GM12878 (cell line): ENCODE measurements at regions not wholly inside any gene's neighbourhood (a gene's known extent, or its start where the extent isn't known, plus 50 kb on each side); places are given as distances from the start of the nearest gene placed in this dataset.

ENCODE experiments used
- ASH2L ChIP-seq: fragments of 300-600, 200-600 bp; sonication (generic); IDR thresholded peaks from 2 replicates; pipeline ENCODE4 v1.6.1; 2017; ENCODE audit warnings: low read depth, mild to moderate bottlenecking, borderline replicate concordance
- CREB1 ChIP-seq: IDR thresholded peaks from 2 replicates; pipeline ENCODE4 v1.6.1; 2012; ENCODE audit warnings: low read depth, mild to moderate bottlenecking, inconsistent platforms
- GATAD2B ChIP-seq: fragments of 450-650 bp; conservative IDR thresholded peaks from 2 replicates; pipeline ENCODE4 v1.6.1; 2017; ENCODE audit warnings: low read depth, mild to moderate bottlenecking, moderate library complexity
- JUNB ChIP-seq: IDR thresholded peaks from 2 replicates; pipeline ENCODE4 v1.6.1; 2016; ENCODE audit warnings: antibody characterized with exemption, mild to moderate bottlenecking
- MTA3 ChIP-seq: IDR thresholded peaks from 2 replicates; pipeline ENCODE4 v1.6.1; 2012; ENCODE audit warnings: low read length, inconsistent platforms, borderline replicate concordance
- NFYB ChIP-seq: IDR thresholded peaks from 2 replicates; pipeline ENCODE4 v1.6.1; 2011; ENCODE audit warnings: low read depth, mild to moderate bottlenecking, low read length, improper control_type of control experiment, moderate library complexity; ENCODE audit not compliant: insufficient read depth
- NR2F1 ChIP-seq: fragments of 450-650 bp; conservative IDR thresholded peaks from 2 replicates; pipeline ENCODE4 v1.6.1; 2017; ENCODE audit warnings: mild to moderate bottlenecking
- RUNX3 ChIP-seq: IDR thresholded peaks from 2 replicates; pipeline ENCODE4 v1.6.1; 2012; ENCODE audit warnings: low read length, inconsistent platforms
- YBX1 ChIP-seq: fragments of 450-650 bp; IDR thresholded peaks from 2 replicates; pipeline ENCODE4 v1.6.1; 2016; ENCODE audit warnings: antibody characterized with exemption
- ZBED1 ChIP-seq: IDR thresholded peaks from 2 replicates; pipeline ENCODE4 v1.6.1; 2016; ENCODE audit warnings: borderline replicate concordance
- TF ChIP-seq, protein P1 (sequence below): fragments of 450-650 bp; IDR thresholded peaks from 2 replicates; pipeline ENCODE4 v1.6.1; 2017; ENCODE audit warnings: mild to moderate bottlenecking
- TF ChIP-seq, protein P2 (sequence below): fragments of 450-650 bp; conservative IDR thresholded peaks from 2 replicates; pipeline ENCODE4 v1.6.1; 2017; ENCODE audit warnings: mild to moderate bottlenecking, moderate library complexity
- TF ChIP-seq, protein P3 (sequence below): fragments of 450-650 bp; IDR thresholded peaks from 2 replicates; pipeline ENCODE4 v1.6.1; 2017; ENCODE audit warnings: mild to moderate bottlenecking, low read depth, inconsistent platforms; ENCODE audit not compliant: poor library complexity, severe bottlenecking
- TF ChIP-seq, protein P4 (sequence below): fragments of 150-350 bp; IDR thresholded peaks from 2 replicates; pipeline ENCODE4 v1.6.1; 2014; ENCODE audit warnings: mild to moderate bottlenecking, low read depth, low read length

DNA sequence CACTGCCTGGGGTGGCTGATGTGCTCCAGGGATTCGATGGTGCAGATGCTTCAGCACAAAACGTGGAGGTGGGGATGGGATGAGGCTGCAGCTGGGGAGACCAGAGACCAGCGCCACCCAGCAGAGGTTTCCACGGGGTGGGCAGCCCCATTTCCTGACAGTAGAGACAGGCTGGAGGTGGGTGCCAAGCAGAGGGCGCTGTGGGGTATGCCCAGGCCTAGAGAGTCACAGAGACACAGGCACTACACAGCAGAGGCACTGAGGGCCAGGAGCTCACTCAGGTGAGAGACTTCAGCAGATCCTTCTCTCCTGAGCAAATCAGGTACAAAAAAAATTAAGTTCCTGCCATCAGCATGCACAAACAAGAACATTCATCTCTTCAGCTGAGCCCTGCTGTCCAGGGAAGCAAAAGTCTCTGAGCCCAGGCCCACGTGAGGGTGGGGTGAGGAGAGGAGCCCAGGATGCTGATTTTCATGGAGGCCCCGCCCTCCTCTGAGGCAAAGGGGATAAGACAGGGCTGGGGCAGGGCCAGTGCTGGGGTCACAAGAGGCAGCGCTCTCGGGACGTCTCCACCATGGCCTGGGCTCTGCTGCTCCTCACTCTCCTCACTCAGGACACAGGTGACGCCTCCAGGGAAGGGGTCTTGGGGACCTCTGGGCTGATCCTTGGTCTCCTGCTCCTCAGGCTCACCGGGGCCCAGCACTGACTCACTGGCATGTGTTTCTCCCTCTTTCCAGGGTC is 53.1 kb downstream of the GGTLC2 start (continued):
- TF ChIP-seq, protein P1, sequence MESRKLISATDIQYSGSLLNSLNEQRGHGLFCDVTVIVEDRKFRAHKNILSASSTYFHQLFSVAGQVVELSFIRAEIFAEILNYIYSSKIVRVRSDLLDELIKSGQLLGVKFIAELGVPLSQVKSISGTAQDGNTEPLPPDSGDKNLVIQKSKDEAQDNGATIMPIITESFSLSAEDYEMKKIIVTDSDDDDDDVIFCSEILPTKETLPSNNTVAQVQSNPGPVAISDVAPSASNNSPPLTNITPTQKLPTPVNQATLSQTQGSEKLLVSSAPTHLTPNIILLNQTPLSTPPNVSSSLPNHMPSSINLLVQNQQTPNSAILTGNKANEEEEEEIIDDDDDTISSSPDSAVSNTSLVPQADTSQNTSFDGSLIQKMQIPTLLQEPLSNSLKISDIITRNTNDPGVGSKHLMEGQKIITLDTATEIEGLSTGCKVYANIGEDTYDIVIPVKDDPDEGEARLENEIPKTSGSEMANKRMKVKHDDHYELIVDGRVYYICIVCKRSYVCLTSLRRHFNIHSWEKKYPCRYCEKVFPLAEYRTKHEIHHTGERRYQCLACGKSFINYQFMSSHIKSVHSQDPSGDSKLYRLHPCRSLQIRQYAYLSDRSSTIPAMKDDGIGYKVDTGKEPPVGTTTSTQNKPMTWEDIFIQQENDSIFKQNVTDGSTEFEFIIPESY: no peak
- TF ChIP-seq MTA3 (no peak), YBX1 (no peak), GATAD2B (no peak), NR2F1 (no peak), ASH2L (no peak), ZBED1 (peak; percentile 77), NFYB (no peak), JUNB (no peak), CREB1 (no peak), RUNX3 (no peak)
- TF ChIP-seq, protein P2, sequence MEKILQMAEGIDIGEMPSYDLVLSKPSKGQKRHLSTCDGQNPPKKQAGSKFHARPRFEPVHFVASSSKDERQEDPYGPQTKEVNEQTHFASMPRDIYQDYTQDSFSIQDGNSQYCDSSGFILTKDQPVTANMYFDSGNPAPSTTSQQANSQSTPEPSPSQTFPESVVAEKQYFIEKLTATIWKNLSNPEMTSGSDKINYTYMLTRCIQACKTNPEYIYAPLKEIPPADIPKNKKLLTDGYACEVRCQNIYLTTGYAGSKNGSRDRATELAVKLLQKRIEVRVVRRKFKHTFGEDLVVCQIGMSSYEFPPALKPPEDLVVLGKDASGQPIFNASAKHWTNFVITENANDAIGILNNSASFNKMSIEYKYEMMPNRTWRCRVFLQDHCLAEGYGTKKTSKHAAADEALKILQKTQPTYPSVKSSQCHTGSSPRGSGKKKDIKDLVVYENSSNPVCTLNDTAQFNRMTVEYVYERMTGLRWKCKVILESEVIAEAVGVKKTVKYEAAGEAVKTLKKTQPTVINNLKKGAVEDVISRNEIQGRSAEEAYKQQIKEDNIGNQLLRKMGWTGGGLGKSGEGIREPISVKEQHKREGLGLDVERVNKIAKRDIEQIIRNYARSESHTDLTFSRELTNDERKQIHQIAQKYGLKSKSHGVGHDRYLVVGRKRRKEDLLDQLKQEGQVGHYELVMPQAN: no peak
- TF ChIP-seq, protein P3, sequence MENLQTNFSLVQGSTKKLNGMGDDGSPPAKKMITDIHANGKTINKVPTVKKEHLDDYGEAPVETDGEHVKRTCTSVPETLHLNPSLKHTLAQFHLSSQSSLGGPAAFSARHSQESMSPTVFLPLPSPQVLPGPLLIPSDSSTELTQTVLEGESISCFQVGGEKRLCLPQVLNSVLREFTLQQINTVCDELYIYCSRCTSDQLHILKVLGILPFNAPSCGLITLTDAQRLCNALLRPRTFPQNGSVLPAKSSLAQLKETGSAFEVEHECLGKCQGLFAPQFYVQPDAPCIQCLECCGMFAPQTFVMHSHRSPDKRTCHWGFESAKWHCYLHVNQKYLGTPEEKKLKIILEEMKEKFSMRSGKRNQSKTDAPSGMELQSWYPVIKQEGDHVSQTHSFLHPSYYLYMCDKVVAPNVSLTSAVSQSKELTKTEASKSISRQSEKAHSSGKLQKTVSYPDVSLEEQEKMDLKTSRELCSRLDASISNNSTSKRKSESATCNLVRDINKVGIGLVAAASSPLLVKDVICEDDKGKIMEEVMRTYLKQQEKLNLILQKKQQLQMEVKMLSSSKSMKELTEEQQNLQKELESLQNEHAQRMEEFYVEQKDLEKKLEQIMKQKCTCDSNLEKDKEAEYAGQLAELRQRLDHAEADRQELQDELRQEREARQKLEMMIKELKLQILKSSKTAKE: no peak
- TF ChIP-seq, protein P4, sequence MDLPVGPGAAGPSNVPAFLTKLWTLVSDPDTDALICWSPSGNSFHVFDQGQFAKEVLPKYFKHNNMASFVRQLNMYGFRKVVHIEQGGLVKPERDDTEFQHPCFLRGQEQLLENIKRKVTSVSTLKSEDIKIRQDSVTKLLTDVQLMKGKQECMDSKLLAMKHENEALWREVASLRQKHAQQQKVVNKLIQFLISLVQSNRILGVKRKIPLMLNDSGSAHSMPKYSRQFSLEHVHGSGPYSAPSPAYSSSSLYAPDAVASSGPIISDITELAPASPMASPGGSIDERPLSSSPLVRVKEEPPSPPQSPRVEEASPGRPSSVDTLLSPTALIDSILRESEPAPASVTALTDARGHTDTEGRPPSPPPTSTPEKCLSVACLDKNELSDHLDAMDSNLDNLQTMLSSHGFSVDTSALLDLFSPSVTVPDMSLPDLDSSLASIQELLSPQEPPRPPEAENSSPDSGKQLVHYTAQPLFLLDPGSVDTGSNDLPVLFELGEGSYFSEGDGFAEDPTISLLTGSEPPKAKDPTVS: no peak
